ENCODE measurements at regions not wholly inside any gene's neighbourhood (a gene's known extent, or its start where the extent isn't known, plus 50 kb on each side); places are given as distances from the start of the nearest gene placed in this dataset.

DNA sequence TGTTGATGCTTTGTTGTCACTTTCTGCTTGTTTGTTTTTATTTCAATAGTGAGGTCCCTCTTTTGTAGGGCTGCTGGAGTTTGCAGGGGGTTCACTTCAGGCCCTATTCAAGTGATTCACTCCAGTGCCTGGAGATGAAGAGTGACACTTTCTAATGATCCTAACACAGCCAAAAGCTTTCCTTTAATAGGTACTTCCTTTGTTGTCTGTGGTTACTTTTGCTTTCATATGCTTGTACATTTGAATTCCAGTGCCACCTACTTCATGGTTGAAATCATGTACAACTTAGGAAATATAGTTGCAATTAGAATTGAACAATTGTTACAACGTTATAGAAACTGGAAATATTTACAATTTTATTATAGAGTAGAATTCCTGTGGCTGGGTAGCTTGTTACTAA lies 466.8 kb upstream of the EPHA3 start:
- Histone ChIP-seq H3K9me2 (ENCODE audit: insufficient read depth) (no peaks in the 10 kb centered on the region), H3K36me3 (ENCODE audit: insufficient read depth) (no peaks in the 10 kb centered on the region), H3K27ac (ENCODE audit: low read depth) (no peak overlapping the region), H3F3A (replicated peaks; ENCODE audit: low read depth) (no peaks in the 10 kb centered on the region), H2AFZ (no peak overlapping the region), H3K27me3 (ENCODE audit: insufficient read depth) (no peaks in the 10 kb centered on the region), H3K4me3 (no peak overlapping the region), H3K4me2 (no peak overlapping the region), H4K20me1 (replicated peaks; ENCODE audit: insufficient read depth) (no peaks in the 10 kb centered on the region), H3K4me1 (ENCODE audit: insufficient read depth) (no peaks in the 10 kb centered on the region), H3K79me2 (replicated peaks; ENCODE audit: insufficient read depth) (no peaks in the 10 kb centered on the region)
- TF ChIP-seq ZNF331 (CRISPR knock-in tag; IDR thresholded peaks at IDR 0.05; ENCODE audit: low read depth), result no peak
- no peak for TF ChIP-seq ETS1 (IDR thresholded peaks at IDR 0.05)
- no peak for TF ChIP-seq POLR2AphosphoS5 (IDR thresholded peaks at IDR 0.05; ENCODE audit: low read depth)
- TF ChIP-seq CREB1 (CRISPR knock-in tag; IDR thresholded peaks at IDR 0.05; ENCODE audit: low read depth), result no peak
- no peak for TF ChIP-seq EZH2phosphoT487 (IDR thresholded peaks at IDR 0.05; ENCODE audit: unreplicated experiment)
- no peak for TF ChIP-seq REST (IDR thresholded peaks at IDR 0.05; ENCODE audit: unreplicated experiment)
- TF ChIP-seq ZNF114 (CRISPR knock-in tag; IDR thresholded peaks at IDR 0.05), result no peak
- no peak for TF ChIP-seq EZH2 (IDR thresholded peaks at IDR 0.05; ENCODE audit: low read depth, unreplicated experiment)
- no peak for TF ChIP-seq NANOG (IDR thresholded peaks at IDR 0.05; ENCODE audit: borderline replicate concordance)
- no peak for TF ChIP-seq JUNB (IDR thresholded peaks at IDR 0.05; ENCODE audit: unreplicated experiment)
- TF ChIP-seq, protein P1, sequence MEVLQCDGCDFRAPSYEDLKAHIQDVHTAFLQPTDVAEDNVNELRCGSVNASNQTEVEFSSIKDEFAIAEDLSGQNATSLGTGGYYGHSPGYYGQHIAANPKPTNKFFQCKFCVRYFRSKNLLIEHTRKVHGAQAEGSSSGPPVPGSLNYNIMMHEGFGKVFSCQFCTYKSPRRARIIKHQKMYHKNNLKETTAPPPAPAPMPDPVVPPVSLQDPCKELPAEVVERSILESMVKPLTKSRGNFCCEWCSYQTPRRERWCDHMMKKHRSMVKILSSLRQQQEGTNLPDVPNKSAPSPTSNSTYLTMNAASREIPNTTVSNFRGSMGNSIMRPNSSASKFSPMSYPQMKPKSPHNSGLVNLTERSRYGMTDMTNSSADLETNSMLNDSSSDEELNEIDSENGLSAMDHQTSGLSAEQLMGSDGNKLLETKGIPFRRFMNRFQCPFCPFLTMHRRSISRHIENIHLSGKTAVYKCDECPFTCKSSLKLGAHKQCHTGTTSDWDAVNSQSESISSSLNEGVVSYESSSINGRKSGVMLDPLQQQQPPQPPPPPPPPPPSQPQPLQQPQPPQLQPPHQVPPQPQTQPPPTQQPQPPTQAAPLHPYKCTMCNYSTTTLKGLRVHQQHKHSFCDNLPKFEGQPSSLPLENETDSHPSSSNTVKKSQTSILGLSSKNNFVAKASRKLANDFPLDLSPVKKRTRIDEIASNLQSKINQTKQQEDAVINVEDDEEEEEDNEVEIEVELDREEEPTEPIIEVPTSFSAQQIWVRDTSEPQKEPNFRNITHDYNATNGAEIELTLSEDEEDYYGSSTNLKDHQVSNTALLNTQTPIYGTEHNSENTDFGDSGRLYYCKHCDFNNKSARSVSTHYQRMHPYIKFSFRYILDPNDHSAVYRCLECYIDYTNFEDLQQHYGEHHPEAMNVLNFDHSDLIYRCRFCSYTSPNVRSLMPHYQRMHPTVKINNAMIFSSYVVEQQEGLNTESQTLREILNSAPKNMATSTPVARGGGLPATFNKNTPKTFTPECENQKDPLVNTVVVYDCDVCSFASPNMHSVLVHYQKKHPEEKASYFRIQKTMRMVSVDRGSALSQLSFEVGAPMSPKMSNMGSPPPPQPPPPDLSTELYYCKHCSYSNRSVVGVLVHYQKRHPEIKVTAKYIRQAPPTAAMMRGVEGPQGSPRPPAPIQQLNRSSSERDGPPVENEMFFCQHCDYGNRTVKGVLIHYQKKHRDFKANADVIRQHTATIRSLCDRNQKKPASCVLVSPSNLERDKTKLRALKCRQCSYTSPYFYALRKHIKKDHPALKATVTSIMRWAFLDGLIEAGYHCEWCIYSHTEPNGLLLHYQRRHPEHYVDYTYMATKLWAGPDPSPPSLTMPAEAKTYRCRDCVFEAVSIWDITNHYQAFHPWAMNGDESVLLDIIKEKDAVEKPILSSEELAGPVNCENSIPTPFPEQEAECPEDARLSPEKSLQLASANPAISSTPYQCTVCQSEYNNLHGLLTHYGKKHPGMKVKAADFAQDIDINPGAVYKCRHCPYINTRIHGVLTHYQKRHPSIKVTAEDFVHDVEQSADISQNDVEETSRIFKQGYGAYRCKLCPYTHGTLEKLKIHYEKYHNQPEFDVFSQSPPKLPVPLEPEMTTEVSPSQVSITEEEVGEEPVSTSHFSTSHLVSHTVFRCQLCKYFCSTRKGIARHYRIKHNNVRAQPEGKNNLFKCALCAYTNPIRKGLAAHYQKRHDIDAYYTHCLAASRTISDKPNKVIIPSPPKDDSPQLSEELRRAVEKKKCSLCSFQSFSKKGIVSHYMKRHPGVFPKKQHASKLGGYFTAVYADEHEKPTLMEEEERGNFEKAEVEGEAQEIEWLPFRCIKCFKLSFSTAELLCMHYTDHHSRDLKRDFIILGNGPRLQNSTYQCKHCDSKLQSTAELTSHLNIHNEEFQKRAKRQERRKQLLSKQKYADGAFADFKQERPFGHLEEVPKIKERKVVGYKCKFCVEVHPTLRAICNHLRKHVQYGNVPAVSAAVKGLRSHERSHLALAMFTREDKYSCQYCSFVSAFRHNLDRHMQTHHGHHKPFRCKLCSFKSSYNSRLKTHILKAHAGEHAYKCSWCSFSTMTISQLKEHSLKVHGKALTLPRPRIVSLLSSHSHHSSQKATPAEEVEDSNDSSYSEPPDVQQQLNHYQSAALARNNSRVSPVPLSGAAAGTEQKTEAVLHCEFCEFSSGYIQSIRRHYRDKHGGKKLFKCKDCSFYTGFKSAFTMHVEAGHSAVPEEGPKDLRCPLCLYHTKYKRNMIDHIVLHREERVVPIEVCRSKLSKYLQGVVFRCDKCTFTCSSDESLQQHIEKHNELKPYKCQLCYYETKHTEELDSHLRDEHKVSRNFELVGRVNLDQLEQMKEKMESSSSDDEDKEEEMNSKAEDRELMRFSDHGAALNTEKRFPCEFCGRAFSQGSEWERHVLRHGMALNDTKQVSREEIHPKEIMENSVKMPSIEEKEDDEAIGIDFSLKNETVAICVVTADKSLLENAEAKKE (CRISPR knock-in tag; IDR thresholded peaks at IDR 0.05), result no peak
- TF ChIP-seq, protein P2, sequence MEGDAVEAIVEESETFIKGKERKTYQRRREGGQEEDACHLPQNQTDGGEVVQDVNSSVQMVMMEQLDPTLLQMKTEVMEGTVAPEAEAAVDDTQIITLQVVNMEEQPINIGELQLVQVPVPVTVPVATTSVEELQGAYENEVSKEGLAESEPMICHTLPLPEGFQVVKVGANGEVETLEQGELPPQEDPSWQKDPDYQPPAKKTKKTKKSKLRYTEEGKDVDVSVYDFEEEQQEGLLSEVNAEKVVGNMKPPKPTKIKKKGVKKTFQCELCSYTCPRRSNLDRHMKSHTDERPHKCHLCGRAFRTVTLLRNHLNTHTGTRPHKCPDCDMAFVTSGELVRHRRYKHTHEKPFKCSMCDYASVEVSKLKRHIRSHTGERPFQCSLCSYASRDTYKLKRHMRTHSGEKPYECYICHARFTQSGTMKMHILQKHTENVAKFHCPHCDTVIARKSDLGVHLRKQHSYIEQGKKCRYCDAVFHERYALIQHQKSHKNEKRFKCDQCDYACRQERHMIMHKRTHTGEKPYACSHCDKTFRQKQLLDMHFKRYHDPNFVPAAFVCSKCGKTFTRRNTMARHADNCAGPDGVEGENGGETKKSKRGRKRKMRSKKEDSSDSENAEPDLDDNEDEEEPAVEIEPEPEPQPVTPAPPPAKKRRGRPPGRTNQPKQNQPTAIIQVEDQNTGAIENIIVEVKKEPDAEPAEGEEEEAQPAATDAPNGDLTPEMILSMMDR (conservative IDR thresholded peaks at IDR 0.05; ENCODE audit: low read depth in 2 of 2), result no peak
- TF ChIP-seq STAT1 (IDR thresholded peaks at IDR 0.05; ENCODE audit: unreplicated experiment), result no peak
- no peak for ATAC-seq
- no peaks in the 10 kb centered on the region; the same call in 2 of the 3 replicates for H3K36me3 Mint-ChIP-seq (ENCODE audit: low read depth)
- H3K27me3 Mint-ChIP-seq (ENCODE audit: insufficient read depth, low read depth, poor library complexity), result peaks cover 2% of the 10 kb centered on the region
- H3K9me3 Mint-ChIP-seq, result peaks cover 8% of the 10 kb centered on the region; the same call in 2 of the 3 replicates
- peaks cover 7% of the 10 kb centered on the region for H3K4me1 Mint-ChIP-seq
- no peak overlapping the region for H3K4me3 Mint-ChIP-seq
- DNase-seq (ENCODE audit: low spot score), result no peak
- no peak overlapping the region for H3K27ac Mint-ChIP-seq

All from GM23338 (cell line).